GM12864 (cell line): ENCODE measurements at regions not wholly inside any gene's neighbourhood (a gene's known extent, or its start where the extent isn't known, plus 50 kb on each side); places are given as distances from the start of the nearest gene placed in this dataset.

ENCODE experiments used
- DNase-seq: peaks from one replicate; pipeline ENCODE4 v3.0.0-alpha.2; 2011; ENCODE audit warnings: low read depth
- H3K4me3 ChIP-seq: 2 replicates; pipeline ENCODE4 v1.5.1; 2011; ENCODE audit warnings: mild to moderate bottlenecking, low read depth, low read length, control low read depth
- TF ChIP-seq, protein P1 (sequence below): IDR thresholded peaks from 2 replicates; pipeline ENCODE4 v1.5.1; 2011; ENCODE audit warnings: low read depth, mild to moderate bottlenecking, moderate library complexity, low read length, control low read depth, inconsistent platforms; ENCODE audit errors: missing control alignments

GRCh38 chr14:103267226-103267910 lies 66.7 kb upstream of the EIF5 start:
- H3K4me3 ChIP-seq, result no peak overlapping the region
- DNase-seq, result no peak
- TF ChIP-seq, protein P1, sequence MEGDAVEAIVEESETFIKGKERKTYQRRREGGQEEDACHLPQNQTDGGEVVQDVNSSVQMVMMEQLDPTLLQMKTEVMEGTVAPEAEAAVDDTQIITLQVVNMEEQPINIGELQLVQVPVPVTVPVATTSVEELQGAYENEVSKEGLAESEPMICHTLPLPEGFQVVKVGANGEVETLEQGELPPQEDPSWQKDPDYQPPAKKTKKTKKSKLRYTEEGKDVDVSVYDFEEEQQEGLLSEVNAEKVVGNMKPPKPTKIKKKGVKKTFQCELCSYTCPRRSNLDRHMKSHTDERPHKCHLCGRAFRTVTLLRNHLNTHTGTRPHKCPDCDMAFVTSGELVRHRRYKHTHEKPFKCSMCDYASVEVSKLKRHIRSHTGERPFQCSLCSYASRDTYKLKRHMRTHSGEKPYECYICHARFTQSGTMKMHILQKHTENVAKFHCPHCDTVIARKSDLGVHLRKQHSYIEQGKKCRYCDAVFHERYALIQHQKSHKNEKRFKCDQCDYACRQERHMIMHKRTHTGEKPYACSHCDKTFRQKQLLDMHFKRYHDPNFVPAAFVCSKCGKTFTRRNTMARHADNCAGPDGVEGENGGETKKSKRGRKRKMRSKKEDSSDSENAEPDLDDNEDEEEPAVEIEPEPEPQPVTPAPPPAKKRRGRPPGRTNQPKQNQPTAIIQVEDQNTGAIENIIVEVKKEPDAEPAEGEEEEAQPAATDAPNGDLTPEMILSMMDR, result no peak

GRCh38 chr14:103271189-103271588 lies 62.8 kb upstream of the EIF5 start:
- DNase-seq, result no peak
- TF ChIP-seq, protein P1, result no peak
- no peak overlapping the region for H3K4me3 ChIP-seq

- no peak overlapping the region for H3K4me3 ChIP-seq
- TF ChIP-seq, protein P1, result no peak
- DNase-seq, result no peak
These were observed 60.8 kb upstream of the EIF5 start for GRCh38 chr14:103273145-103273744.

DNA sequence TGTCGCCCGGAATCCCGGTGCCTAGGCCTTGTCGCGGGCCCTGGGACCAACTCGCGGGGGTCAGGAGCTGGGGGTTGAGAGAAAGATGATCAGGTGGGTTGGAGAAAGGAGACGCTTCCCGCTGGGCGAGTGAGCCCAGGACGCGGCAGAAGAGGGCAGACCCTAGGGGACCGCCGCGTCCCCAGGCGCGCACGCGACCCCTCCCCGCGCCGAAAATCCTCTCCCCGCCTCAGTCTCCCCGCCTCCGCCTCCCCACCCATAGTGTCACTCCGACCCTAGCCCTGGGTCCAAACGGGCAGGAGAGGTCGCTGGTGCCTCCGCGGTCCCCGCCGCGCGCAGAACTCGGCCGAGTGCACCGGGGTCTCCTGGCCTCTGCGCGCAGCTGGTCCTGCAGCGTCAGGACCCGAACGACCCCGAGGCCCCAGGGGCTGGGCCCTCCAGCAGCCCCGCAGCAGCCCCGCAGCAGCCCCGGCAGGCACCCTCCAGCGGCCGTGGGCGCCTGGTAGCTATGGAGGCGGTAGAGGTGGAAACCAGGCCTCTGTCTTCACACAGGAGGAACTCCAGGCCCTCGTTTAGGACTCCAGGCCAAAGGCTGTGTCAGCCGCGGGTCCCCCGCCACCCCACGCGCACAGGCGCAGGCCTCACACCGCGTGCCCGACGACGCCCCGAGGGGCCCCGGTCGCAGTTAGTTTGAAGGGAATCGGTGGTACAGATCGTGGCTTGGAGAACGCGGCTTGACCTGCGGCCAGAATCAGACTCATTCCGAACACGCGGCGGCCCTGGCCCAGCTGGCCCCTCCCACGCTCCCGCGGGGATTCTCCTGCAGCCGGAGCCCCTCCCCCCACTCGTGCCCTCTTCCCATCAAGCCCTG lies 60.1 kb upstream of the EIF5 start:
- DNase-seq, result no peak
- no peak overlapping the region for H3K4me3 ChIP-seq
- TF ChIP-seq, protein P1, result no peak

GRCh38 chr14:103275000-103275399 lies 59.0 kb upstream of the EIF5 start:
- no peak overlapping the region for H3K4me3 ChIP-seq
- DNase-seq, result no peak
- TF ChIP-seq, protein P1, result no peak

DNA sequence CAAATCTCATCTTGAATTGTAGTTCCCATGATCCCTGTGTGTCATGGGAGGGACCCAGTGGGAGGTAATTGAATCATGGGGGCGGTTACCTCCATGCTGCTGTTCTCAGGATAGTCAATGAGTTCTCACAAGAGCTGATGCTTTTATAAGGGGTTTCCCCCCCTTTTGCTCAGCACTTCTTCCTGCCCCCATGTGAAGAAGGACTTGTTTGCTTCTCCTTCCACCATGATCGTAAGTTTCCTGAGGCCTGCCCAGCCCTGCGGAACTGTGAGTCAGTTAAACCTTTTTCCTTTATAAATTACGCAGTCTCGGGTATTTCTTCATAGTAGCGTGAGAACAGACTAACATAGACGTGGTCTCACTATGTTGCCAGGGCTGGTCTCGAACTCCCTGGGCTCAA lies 56.1 kb upstream of the EIF5 start:
- no peak overlapping the region for H3K4me3 ChIP-seq
- no peak for DNase-seq
- TF ChIP-seq, protein P1, result no peak
